NCI-H526 (cell line): ENCODE measurements at regions not wholly inside any gene's neighbourhood (a gene's known extent, or its start where the extent isn't known, plus 50 kb on each side); places are given as distances from the start of the nearest gene placed in this dataset.

Experiments used
- DNase-seq, 2 experiments: peaks; one replicate each; lab custom pipeline; 2025; lab: John Stamatoyannopoulos, UW

- no peak for DNase-seq
These were observed 139.2 kb downstream of the KIF26A start for GRCh38 chr14:104277416-104278213.

- no peak for DNase-seq
These were observed 139.8 kb downstream of the KIF26A start for GRCh38 chr14:104278214-104278534.

GRCh38 chr14:104280085-104280901 lies 141.9 kb downstream of the KIF26A start:
- DNase-seq: no peak

GRCh38 chr14:104280902-104281767 lies 142.7 kb downstream of the KIF26A start:
- no peak for DNase-seq

GRCh38 chr14:104281768-104282301 lies 143.4 kb downstream of the KIF26A start:
- no peak for DNase-seq

GRCh38 chr14:104282332-104283196 lies 144.2 kb downstream of the KIF26A start:
- no peak for DNase-seq

- DNase-seq: peak in 1 of 2 experiments; percentile 64
These were observed 145.1 kb downstream of the KIF26A start for GRCh38 chr14:104283197-104284106.

GRCh38 chr14:104284107-104284592 lies 145.8 kb downstream of the KIF26A start:
- peak in 1 of 2 experiments; percentile 75 for DNase-seq

GRCh38 chr14:104284636-104285507 lies 146.5 kb downstream of the KIF26A start:
- DNase-seq: peak; percentile 45 to 75

GRCh38 chr14:104285508-104285840 lies 147.1 kb downstream of the KIF26A start:
- no peak for DNase-seq

GRCh38 chr14:104286086-104286485 lies 147.7 kb downstream of the KIF26A start:
- DNase-seq: no peak

- no peak for DNase-seq
These were observed 148.1 kb downstream of the KIF26A start for GRCh38 chr14:104286496-104286895.

- DNase-seq: no peak
These were observed 149.1 kb downstream of the KIF26A start for GRCh38 chr14:104287301-104288009.

- no peak for DNase-seq
These were observed 149.9 kb downstream of the KIF26A start for GRCh38 chr14:104288272-104288671.

- no peak for DNase-seq
These were observed 151.1 kb downstream of the KIF26A start for GRCh38 chr14:104289507-104289906.

GRCh38 chr14:104290058-104290667 lies 151.8 kb downstream of the KIF26A start:
- no peak for DNase-seq

GRCh38 chr14:104290756-104291122 lies 152.4 kb downstream of the KIF26A start:
- DNase-seq: no peak
